ENCODE measurements at regions not wholly inside any gene's neighbourhood (a gene's known extent, or its start where the extent isn't known, plus 50 kb on each side); places are given as distances from the start of the nearest gene placed in this dataset.

DNA sequence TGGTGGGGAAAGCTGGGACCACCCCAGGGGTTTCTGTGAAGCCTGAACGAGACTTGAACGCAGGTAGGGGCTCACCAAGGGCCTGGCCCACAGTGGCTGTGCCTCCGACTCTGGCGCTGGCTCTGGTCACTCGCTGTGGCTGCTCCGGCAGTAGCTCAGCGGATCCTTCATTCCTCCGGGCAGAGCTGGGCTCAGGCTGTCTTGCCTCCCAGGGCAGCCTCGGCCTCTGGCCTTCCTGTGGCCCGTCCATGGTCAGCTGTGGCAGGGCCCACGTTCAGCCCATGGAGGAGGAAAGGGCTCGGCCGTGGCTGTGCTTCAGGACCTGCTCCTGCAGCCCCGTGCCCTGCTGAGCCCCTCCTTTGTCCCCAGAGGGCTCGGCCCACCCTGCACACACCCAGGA lies 162.9 kb upstream of the C1orf174 start:
- in situ Hi-C loops (cut with MboI; ENCODE audit: low pct_unique_long_range_greater_than_20kb, low sequenced_read_pairs, unreplicated experiment), result no loop called here
- DNase-seq (ENCODE audit: low spot score), result no peak
- TF ChIP-seq, protein P1, sequence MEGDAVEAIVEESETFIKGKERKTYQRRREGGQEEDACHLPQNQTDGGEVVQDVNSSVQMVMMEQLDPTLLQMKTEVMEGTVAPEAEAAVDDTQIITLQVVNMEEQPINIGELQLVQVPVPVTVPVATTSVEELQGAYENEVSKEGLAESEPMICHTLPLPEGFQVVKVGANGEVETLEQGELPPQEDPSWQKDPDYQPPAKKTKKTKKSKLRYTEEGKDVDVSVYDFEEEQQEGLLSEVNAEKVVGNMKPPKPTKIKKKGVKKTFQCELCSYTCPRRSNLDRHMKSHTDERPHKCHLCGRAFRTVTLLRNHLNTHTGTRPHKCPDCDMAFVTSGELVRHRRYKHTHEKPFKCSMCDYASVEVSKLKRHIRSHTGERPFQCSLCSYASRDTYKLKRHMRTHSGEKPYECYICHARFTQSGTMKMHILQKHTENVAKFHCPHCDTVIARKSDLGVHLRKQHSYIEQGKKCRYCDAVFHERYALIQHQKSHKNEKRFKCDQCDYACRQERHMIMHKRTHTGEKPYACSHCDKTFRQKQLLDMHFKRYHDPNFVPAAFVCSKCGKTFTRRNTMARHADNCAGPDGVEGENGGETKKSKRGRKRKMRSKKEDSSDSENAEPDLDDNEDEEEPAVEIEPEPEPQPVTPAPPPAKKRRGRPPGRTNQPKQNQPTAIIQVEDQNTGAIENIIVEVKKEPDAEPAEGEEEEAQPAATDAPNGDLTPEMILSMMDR (IDR thresholded peaks at IDR 0.05; ENCODE audit: extremely low read depth, insufficient read depth, missing control alignments), result no peak

DNA sequence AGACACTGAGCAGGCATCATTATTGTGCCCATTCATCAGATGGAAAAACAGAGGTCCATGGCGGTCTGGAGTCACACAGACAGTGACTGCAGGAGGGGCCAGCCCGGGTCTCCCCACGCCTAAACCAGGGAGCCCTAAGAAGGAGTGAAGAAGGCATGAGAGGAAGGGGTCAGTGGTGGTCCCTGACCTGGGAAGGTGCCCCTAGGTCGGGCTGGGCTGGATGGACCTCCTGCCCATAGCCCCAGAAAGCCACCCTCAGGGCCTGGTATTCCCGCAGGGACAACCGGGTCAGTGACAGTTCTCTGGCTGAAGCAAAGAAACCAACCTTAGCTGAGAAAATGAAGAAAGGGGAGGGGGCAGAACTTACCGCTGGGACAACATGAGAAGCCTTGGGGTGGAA lies 163.4 kb upstream of the C1orf174 start:
- in situ Hi-C loops (cut with MboI; ENCODE audit: low pct_unique_long_range_greater_than_20kb, low sequenced_read_pairs, unreplicated experiment), result no loop called here
- no peak for DNase-seq (ENCODE audit: low spot score)
- TF ChIP-seq, protein P1 (IDR thresholded peaks at IDR 0.05; ENCODE audit: extremely low read depth, insufficient read depth, missing control alignments), result no peak

DNA sequence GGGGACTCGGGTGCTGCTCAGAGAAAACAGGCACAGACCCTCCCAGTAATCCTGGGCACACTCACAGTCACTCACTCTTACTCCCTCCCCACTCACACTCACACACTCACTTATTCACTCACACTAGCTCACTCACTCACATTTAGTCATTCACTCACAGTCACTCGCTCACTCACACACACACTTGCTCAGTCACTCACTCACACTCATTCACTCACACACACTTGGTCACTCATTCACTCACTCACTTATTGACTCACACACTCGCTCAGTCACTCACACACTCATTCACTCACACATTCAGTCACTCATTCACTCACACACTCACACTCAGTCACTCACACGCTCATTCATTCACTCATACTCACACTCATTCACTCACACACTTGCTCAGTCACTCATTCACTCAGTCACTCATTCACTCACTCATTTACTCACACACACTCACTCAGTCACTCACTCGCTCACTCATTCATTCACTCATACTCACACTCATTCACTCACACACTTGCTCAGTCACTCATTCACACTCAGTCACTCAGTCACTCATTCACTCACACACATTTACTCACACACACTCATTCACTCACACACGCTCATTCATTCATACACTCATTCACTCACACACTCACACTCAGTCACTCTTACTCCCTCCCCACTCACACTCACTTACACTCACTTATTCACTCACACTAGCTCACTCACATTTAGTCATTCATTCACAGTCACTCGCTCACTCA lies 164.2 kb upstream of the C1orf174 start:
- in situ Hi-C loops (cut with MboI; ENCODE audit: low pct_unique_long_range_greater_than_20kb, low sequenced_read_pairs, unreplicated experiment), result no loop called here
- TF ChIP-seq, protein P1 (IDR thresholded peaks at IDR 0.05; ENCODE audit: extremely low read depth, insufficient read depth, missing control alignments), result no peak
- DNase-seq (ENCODE audit: low spot score), result no peak

DNA sequence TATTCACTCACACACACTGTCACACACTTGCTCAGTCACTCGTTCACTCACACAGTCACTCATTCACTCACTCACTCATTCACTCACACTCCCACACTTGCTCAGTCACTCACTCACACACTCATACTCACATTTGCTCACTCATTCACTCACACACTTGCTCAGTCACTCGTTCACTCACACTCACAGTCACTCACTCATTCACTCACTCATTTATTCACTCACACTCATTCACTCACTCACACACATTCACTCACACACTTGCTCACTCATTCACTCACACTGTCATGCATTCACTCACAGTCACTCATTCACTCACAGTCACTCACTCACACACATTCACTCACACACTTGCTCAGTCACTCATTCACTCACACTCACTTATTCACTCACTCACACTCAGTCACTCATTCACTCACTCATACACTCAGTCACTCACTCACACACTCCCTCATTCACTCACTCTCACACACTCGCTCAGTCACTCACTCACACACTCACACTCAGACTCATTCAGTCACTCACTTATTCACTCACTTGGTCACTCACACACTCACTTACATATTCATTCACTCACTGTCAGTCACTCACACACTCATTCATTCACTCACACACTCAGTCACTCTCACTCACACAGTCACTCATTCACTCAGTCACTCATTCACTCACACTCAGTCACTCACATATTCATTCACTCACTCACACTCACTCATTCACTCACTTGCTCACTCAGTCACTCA lies 167.0 kb upstream of the C1orf174 start:
- DNase-seq (ENCODE audit: low spot score), result no peak
- in situ Hi-C loops (cut with MboI; ENCODE audit: low pct_unique_long_range_greater_than_20kb, low sequenced_read_pairs, unreplicated experiment), result no loop called here
- TF ChIP-seq, protein P1 (IDR thresholded peaks at IDR 0.05; ENCODE audit: extremely low read depth, insufficient read depth, missing control alignments), result no peak

DNA sequence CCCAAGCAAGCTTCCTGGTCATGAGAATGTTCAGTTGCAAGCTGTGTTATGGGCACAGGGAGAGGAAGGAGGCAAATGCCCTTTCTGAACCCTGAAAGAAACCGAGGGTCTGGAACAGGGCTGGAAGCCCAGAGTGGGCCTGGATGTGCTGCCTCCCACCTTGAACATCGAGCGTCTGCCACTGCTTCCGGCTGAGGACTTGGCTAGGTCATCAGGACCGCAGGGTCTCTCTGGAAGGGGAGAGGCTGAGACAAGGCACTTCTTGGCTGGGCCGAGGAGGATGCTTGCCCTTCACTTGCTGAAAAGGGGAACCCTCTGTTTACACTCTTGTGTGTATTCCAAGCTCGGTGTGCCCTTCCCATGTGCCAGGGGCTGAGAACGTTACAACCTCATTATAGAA lies 168.0 kb upstream of the C1orf174 start:
- TF ChIP-seq, protein P1 (IDR thresholded peaks at IDR 0.05; ENCODE audit: extremely low read depth, insufficient read depth, missing control alignments), result no peak
- in situ Hi-C loops (cut with MboI; ENCODE audit: low pct_unique_long_range_greater_than_20kb, low sequenced_read_pairs, unreplicated experiment), result no loop called here
- no peak for DNase-seq (ENCODE audit: low spot score)

DNA sequence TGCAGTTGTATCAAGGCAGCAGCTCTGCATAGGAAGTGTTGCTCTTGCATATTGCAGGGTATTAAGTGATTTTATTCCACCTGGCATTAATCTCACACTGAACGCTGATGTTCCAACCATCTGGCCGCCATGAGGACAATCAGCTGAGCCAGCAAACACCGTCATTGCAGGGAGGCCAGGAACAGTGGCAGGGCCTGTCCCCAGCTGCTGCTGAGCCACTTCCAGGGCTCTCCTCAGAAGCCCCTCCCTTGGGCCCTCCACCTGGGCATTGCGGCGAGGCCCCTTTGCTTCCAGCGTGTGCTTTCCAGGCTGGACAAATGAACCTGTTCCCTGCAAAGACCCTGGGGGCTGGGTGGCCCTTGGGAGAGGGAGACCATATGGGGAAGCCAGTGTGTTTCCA lies 171.6 kb upstream of the C1orf174 start:
- DNase-seq (ENCODE audit: low spot score), result no peak
- in situ Hi-C loops (cut with MboI; ENCODE audit: low pct_unique_long_range_greater_than_20kb, low sequenced_read_pairs, unreplicated experiment), result no loop called here
- TF ChIP-seq, protein P1 (IDR thresholded peaks at IDR 0.05; ENCODE audit: extremely low read depth, insufficient read depth, missing control alignments), result no peak
